Astrocyte of the cerebellum (primary cell): ENCODE measurements at regions not wholly inside any gene's neighbourhood (a gene's known extent, or its start where the extent isn't known, plus 50 kb on each side); places are given as distances from the start of the nearest gene placed in this dataset.

Source experiments
- DNase-seq: peaks from one replicate; pipeline ENCODE4 v3.0.0-alpha.2; 2011; ENCODE audit warnings: low read depth
- H3K4me3 ChIP-seq: 2 replicates; pipeline ENCODE4 v1.5.1; 2011; ENCODE audit warnings: mild to moderate bottlenecking, low read depth, low read length, moderate library complexity
- in situ Hi-C: cut with HindIII; loops from 2 replicates; pipeline ENCODE4 v1.10.0; 2017; ENCODE audit warnings: low sequenced_read_pairs
- TF ChIP-seq, protein P1 (sequence below): IDR thresholded peaks from 2 replicates; pipeline ENCODE4 v1.5.1; 2012; ENCODE audit warnings: low read length, low read depth, moderate library complexity, mild to moderate bottlenecking; ENCODE audit errors: missing control alignments

DNA sequence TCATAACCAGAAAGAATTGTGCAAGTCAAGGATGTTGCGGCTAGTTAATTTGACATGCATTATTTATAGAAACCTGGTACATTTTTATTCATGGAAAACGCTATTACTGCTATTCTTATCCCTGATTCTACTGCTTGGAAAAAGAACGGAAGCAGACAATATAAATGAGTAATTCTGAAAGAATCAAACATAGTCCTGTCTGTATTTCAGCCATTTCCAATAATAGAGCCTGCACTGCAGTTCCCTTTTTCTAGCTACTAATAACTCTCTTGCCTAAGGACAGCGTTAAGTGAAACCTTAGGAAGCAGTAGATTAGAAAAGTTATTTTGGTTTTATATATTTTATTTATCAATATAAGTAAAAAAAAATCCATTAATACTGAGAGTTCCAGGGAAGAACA lies 414.9 kb downstream of the CYLC2 start:
- TF ChIP-seq, protein P1, sequence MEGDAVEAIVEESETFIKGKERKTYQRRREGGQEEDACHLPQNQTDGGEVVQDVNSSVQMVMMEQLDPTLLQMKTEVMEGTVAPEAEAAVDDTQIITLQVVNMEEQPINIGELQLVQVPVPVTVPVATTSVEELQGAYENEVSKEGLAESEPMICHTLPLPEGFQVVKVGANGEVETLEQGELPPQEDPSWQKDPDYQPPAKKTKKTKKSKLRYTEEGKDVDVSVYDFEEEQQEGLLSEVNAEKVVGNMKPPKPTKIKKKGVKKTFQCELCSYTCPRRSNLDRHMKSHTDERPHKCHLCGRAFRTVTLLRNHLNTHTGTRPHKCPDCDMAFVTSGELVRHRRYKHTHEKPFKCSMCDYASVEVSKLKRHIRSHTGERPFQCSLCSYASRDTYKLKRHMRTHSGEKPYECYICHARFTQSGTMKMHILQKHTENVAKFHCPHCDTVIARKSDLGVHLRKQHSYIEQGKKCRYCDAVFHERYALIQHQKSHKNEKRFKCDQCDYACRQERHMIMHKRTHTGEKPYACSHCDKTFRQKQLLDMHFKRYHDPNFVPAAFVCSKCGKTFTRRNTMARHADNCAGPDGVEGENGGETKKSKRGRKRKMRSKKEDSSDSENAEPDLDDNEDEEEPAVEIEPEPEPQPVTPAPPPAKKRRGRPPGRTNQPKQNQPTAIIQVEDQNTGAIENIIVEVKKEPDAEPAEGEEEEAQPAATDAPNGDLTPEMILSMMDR, result no peak
- in situ Hi-C loops, result no loop called here
- H3K4me3 ChIP-seq, result no peak overlapping the region
- DNase-seq, result no peak

DNA sequence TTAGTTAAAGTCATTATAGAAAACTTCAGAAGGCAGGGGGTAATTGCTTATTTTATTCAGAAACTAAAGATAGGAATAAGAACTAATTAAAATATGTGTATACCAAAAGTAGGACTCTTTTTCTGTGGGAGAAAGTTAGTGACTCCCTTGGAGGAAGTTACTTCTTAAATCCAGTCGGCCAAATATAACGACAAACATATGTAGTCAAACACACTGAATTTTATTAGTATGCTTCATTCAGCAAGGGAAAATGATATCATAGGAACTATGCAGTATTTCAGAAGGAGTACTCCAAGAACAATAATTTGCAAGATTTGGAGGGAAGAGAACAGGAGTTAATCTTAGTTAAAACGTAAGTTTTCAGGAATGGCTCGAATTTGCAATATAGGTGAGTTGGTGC lies 432.6 kb downstream of the CYLC2 start:
- in situ Hi-C loops, result no loop called here
- TF ChIP-seq, protein P1, result no peak

DNA sequence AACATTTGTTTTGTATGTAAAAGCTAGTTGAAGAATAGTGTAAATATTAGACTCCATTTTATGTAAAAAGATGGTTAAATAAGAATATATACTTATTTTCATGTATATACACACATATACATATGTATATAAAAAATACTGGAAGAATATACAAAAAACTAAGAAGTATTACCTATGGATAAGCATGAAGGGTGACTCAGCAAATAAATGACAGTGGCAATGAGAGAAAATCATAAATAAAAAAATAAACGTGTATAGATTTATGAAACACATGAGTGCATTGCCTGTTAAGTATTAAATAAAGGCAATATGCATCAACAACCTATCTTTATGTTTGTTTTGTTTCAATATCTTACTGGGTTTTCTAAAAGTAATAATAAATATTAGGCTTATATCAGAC lies 435.3 kb downstream of the CYLC2 start:
- no peak overlapping the region for H3K4me3 ChIP-seq
- TF ChIP-seq, protein P1, result no peak
- in situ Hi-C loops, result no loop called here
- no peak for DNase-seq

More for the DNA sequence above, 432.6 kb downstream of the CYLC2 start:
- DNase-seq, result peak; percentile 16
- H3K4me3 ChIP-seq, result no peak overlapping the region

DNA sequence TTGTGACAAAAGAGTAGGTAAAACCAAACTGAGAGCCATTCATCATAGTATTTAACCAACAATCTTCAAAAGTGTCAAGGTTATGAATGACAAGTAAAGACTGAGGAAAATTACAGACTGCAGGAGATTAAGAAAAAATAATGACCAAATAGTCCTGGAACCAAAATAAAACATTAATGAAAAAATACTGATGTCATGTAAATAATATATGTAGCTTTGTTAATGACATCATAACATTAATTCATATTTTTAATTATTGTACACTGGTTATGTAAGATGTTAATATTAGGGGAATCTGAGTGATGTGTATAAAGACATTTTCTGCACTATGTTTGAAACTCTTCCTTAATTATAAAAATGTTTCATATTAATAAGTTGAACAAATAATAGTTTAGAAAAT lies 436.7 kb downstream of the CYLC2 start:
- TF ChIP-seq, protein P1, result no peak
- no peak overlapping the region for H3K4me3 ChIP-seq
- DNase-seq, result no peak
- in situ Hi-C loops, result no loop called here

DNA sequence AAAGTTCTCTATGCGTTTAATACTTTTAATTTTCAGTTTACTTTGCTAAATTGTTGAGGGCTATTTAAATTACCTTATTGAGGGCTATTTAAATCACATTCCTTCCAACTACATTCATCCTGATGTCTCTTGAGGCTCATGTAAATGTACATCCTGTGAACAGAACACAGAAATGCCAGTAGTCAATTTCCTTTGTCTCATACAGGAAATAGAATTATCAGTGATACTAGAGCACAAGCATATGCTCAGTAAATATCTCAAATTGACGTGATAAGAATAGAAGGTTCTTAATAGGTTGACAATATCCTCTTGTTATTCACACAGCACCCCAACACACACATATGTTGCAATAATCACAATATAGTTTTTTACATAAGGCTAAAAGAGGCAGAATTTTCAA lies 449.0 kb downstream of the CYLC2 start:
- in situ Hi-C loops, result no loop called here
- TF ChIP-seq, protein P1, result no peak
- no peak overlapping the region for H3K4me3 ChIP-seq
- no peak for DNase-seq

DNA sequence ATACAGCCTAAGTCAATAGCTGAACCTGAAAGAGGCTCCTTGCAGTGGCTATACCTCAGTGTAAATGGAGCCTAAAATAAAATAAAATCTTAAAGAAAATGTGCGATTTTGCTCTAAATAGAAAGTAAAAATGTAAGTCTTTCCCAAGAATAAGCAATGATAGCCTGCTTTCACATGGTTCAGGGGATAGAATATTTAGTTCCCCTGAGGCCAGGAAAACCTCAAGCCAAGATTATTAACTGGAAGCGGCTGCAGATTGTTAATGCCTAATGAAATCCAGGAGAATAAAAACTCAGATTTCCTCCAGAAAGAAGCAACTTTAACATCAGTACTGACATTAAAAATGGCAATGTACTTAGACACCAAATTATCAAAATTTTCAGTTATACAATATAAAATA lies 463.7 kb downstream of the CYLC2 start:
- TF ChIP-seq, protein P1, result no peak
- in situ Hi-C loops, result no loop called here
- DNase-seq, result no peak
- no peak overlapping the region for H3K4me3 ChIP-seq

DNA sequence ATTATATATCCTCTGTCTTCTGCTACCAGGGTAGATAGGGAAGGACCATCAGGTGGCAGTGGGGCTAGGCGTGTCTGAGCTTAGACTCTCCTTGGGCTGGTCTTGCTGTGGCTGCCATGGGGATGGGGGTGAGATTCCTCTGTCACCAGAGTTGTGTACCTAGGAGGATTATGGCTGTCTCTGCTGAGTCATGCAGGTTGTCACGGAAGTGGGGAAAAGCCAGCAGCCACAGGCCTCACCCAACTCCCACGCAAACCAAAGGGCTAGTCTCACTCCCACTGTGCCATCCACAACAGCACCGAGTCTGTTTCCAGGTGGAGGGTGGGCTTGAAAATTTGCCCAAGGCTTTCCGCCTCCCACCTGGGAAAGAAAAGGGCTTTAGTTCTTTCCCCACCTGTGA lies 476.1 kb downstream of the CYLC2 start:
- no peak for DNase-seq
- TF ChIP-seq, protein P1, result no peak
- H3K4me3 ChIP-seq, result no peak overlapping the region
- in situ Hi-C loops, result no loop called here
